UCSD-AML1 (cell line): ENCODE measurements at regions not wholly inside any gene's neighbourhood (a gene's known extent, or its start where the extent isn't known, plus 50 kb on each side); places are given as distances from the start of the nearest gene placed in this dataset.
"Not testable (repeated sequence)": the region's sequence is repeated elsewhere in the genome, so short reads cannot be mapped to it uniquely, and the experiment has no call there.

Experiments
- DNase-seq: peaks from one replicate; lab custom pipeline; 2025; ENCODE audit not compliant: unreplicated experiment; lab: John Stamatoyannopoulos, UW

- DNase-seq: no peak
Observed at GRCh38 chr22:48639021-48639795, 1188.5 kb downstream of the BRD1 start.

- DNase-seq: no peak
Observed at GRCh38 chr22:48637231-48637630, 1190.4 kb downstream of the BRD1 start.

GRCh38 chr22:48636746-48637145, 1190.9 kb downstream of the BRD1 start:
- DNase-seq: no peak

GRCh38 chr22:48635816-48636215, 1191.9 kb downstream of the BRD1 start:
- DNase-seq: no peak

- no peak for DNase-seq
Observed at GRCh38 chr22:48635031-48635430, 1192.6 kb downstream of the BRD1 start.

GRCh38 chr22:48633996-48634836, 1193.5 kb downstream of the BRD1 start:
- DNase-seq: no peak

GRCh38 chr22:48632646-48633246, 1194.9 kb downstream of the BRD1 start:
- no peak for DNase-seq

- DNase-seq: no peak
Observed at GRCh38 chr22:48631288-48631863, 1196.3 kb downstream of the BRD1 start.

GRCh38 chr22:48630848-48631247, 1196.8 kb downstream of the BRD1 start:
- DNase-seq: no peak

GRCh38 chr22:48630433-48630754, 1197.3 kb downstream of the BRD1 start:
- no peak for DNase-seq

- DNase-seq: no peak
Observed at GRCh38 chr22:48629631-48630432, 1197.8 kb downstream of the BRD1 start.

GRCh38 chr22:48628891-48629543, 1198.7 kb downstream of the BRD1 start:
- no peak for DNase-seq

- DNase-seq: no peak
Observed at GRCh38 chr22:48627966-48628365, 1199.7 kb downstream of the BRD1 start.

GRCh38 chr22:48627203-48627602, 1200.5 kb downstream of the BRD1 start:
- no peak for DNase-seq

GRCh38 chr22:48624401-48624800, 1203.3 kb downstream of the BRD1 start:
- DNase-seq: no peak

GRCh38 chr22:48622891-48623545, 1204.7 kb downstream of the BRD1 start:
- DNase-seq: no peak

- no peak for DNase-seq
Observed at GRCh38 chr22:48621085-48621484, 1206.6 kb downstream of the BRD1 start.

GRCh38 chr22:48620460-48620859, 1207.2 kb downstream of the BRD1 start:
- DNase-seq: not testable (repeated sequence)

GRCh38 chr22:48619721-48620120, 1208.0 kb downstream of the BRD1 start:
- DNase-seq: no peak

GRCh38 chr22:48618326-48618725, 1209.3 kb downstream of the BRD1 start:
- DNase-seq: no peak
